ENCODE measurements at regions not wholly inside any gene's neighbourhood (a gene's known extent, or its start where the extent isn't known, plus 50 kb on each side); places are given as distances from the start of the nearest gene placed in this dataset.

GRCh38 chr7:81150951-81151361 lies 232.1 kb upstream of the SEMA3C start:
- TF ChIP-seq CTCF (IDR thresholded peaks at IDR 0.05): no peak
- TF ChIP-seq POLR2AphosphoS5 (IDR thresholded peaks at IDR 0.05): no peak
- no peak for TF ChIP-seq POLR2A (IDR thresholded peaks at IDR 0.05)
- TF ChIP-seq EP300 (IDR thresholded peaks at IDR 0.05): no peak
